ENCODE measurements at regions not wholly inside any gene's neighbourhood (a gene's known extent, or its start where the extent isn't known, plus 50 kb on each side); places are given as distances from the start of the nearest gene placed in this dataset.

GRCh38 chr21:24995216-24995615 is 612.1 kb downstream of the MRPL39 start:
- TF ChIP-seq CTCF (conservative IDR thresholded peaks at IDR 0.05; ENCODE audit: low read length) (no peak), EZH2phosphoT487 (IDR thresholded peaks at IDR 0.05; ENCODE audit: borderline replicate concordance) (no peak)

All from Loucy (cell line).